GM19043 (cell line): ENCODE measurements at regions not wholly inside any gene's neighbourhood (a gene's known extent, or its start where the extent isn't known, plus 50 kb on each side); places are given as distances from the start of the nearest gene placed in this dataset.

ENCODE experiments used
- ATAC-seq: cut with Tn5 transposase; IDR thresholded peaks from one replicate; pipeline ENCODE4 v1.9.1; 2021; ENCODE audit warnings: low read depth; ENCODE audit not compliant: unreplicated experiment

- no peak for ATAC-seq
Observed at GRCh38 chr1:208921259-208921658, 662.3 kb upstream of the CAMK1G start.

- ATAC-seq, result no peak
Observed at GRCh38 chr1:208923456-208923855, 660.1 kb upstream of the CAMK1G start.

DNA sequence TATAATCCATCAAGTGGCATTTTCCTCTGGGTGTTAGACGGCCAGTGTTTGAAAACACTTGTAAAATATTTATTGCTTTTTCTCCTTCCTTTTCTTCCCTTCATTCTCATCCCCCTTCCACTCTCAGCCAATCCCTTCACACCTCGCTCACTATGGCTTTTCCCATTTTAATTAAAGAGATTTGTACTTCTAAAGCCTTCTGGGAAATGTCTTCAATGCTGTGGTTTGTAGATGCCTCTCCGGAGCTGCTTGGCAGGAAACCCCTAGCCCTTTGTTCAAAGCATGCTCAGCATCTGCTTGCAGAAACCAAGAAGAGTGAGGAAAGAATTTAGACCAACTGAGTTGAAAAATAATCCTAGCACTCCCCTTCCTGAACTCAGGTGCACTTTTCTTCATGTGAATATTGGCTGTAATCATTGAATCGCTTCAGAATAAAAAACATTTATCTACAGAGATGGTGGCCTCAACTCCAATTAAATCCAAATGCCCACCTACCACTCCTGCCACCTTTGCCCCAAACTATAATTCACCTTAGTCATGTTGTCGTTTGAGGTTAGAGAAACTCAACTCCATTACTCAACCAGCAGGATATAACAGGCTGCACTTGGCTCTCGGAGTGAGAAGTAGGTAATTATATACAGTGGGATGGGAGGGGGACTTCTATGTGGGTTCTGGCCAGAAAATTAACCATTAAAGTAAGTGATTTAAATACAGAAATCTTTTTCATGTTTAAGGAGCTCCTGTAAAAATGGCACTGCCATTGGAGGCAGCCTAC lies 659.4 kb upstream of the CAMK1G start:
- ATAC-seq, result no peak

GRCh38 chr1:208924928-208925327 lies 658.6 kb upstream of the CAMK1G start:
- no peak for ATAC-seq

- no peak for ATAC-seq
Observed at GRCh38 chr1:208928349-208929010, 655.0 kb upstream of the CAMK1G start.

- ATAC-seq, result no peak
Observed at GRCh38 chr1:208929575-208929974, 653.9 kb upstream of the CAMK1G start.

- ATAC-seq, result no peak
Observed at GRCh38 chr1:208931936-208932335, 651.6 kb upstream of the CAMK1G start.

GRCh38 chr1:208933984-208934525 lies 649.5 kb upstream of the CAMK1G start:
- ATAC-seq, result no peak

DNA sequence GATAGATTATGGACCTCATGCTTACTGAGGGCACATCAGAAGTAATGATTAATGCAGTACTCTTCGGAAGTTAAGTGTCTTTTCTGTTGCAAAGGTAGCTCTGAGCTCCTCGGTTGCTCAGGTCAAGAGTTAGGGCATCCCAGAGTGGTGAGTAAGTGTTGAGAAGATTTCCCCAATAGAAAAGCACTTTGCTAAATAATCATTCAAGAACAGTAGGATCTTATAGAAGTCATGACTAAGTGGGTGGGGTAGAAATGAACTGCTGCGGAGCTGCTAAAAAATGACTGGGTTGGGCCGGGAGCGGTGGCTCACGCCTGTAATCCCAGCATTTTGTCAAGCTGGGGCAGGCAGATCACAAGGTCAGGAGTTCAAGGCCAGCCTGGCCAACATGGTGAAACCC lies 648.6 kb upstream of the CAMK1G start:
- ATAC-seq, result no peak

GRCh38 chr1:208935517-208936187 lies 647.9 kb upstream of the CAMK1G start:
- no peak for ATAC-seq

DNA sequence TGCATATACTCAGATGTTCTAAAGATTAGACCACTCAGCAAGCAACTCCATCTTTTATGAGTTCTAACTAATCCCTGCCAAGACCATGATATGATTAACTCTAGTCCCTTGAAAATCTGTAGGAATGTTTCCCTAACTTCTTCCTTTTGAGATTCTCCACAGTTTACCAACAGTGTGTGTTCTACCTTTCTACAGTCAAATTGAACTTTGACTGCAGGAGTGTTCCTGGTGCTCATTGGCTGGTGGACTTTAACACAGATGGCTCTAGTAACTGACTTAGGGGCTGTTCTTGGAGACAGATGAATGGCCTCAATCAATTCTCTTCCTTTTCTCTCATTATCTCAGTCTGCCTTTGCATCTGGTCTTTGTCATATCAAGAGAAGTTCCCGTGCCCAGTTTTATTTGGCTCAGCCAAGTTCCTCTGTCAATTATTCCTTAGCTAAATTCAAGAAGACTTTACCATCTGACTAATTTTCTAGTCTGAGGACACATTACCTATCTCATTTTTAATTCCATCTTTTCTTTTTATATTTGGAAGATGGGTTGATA lies 643.9 kb upstream of the CAMK1G start:
- no peak for ATAC-seq

- ATAC-seq, result no peak
Observed at GRCh38 chr1:208942394-208943130, 641.0 kb upstream of the CAMK1G start.

DNA sequence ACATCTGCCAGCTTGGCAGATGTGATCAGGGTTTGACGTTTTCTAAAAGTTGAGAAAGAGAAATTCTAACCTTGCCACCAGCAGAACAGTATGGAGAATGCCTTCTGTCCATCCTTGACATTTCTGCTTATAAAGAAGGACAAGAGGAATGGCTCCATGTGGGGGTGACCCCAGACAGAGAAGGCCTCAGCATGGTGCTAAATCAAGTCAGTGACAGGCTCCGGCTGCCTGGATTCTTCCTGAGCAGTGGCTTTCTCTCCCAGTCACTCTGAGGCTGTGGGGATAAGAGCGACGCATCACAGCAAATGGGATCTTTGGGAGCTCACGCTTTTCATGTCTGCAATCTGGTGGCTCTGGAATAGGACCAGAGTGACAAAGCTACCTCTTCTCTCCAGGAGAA lies 640.2 kb upstream of the CAMK1G start:
- no peak for ATAC-seq

DNA sequence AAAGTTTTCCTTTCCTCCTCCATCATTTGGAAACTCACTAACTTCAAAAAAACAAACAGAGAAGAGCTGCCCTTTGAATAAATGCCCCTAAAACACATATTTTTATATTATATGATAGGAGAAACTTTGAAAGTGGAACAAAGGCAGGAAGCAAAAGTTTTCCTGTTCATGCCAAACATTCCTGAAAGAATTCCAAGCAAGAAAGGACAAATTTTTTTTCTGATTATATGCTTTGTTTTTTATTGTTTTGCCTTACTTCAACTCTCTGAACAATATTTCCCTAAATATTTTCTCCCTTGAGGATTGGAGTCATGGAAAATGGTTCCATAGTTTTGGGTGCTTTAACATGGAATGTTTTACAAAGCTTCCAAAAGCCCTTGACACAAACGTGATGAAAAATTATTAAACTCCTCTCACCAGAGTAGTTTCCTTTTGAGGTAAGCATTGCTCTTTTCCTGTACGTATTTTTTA lies 638.5 kb upstream of the CAMK1G start:
- no peak for ATAC-seq

GRCh38 chr1:208950206-208950605 lies 633.3 kb upstream of the CAMK1G start:
- ATAC-seq, result no peak

DNA sequence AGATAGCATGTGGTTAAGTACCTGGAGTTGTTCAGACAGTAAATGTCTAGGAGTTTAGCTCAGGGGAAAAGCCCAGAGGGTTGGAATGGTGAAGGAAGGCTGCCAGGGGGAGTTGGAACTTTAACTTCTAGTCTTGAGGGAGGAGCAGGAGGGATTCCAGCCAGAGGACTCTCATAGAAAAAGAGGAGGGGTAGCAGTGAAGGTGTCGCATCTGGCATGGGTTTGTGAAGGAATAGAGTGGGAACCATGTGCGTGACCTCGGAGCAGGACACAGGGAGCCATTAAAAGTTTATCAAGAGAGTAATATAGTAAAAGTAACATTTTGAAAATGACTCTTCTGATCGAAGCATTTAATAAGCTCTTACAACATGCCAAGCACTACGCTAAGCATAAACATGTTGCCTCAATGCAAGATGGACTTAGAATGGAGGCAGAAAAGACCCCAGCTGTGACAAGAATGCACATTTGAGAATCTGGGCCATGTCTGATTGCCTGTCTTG lies 632.4 kb upstream of the CAMK1G start:
- ATAC-seq, result no peak

GRCh38 chr1:208951908-208952307 lies 631.6 kb upstream of the CAMK1G start:
- no peak for ATAC-seq

DNA sequence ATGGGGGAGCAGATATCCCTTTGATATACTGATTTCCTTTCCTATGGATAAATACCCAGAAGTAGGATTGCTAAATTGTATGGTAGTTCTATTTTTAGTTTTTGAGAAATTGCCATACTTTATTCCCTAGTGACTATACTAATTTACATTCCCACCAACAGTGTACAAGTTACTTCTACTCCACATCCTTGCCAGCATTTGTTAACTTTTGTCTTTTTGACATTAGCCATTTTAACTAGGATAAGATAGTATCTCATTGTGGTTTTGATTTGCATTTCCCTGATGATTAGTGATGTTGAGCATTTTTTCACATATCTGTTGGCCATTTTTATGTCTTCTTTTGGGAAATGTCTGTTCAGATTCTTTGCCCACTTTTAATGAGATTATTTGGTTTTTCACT lies 620.6 kb upstream of the CAMK1G start:
- ATAC-seq, result no peak

- ATAC-seq, result no peak
Observed at GRCh38 chr1:208965351-208965750, 618.2 kb upstream of the CAMK1G start.

DNA sequence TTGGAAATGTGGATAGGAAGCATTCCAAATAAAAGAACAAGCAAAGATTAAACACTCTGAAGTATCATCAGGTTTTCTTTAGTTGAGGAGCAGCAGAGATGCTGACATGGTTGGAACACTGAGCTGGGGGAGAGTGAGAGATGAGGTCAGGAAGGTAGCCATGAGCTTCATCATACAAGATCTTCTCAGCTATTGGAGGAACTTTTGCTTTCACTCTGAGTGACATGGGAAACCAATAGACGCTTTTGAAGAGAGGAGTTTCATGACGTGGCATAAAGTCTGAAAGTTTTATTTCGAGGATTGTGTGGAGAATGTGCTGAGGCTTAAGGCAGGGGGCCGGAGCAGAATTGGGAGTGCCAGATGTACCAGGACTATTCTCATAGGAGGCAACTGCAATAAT lies 616.2 kb upstream of the CAMK1G start:
- ATAC-seq, result no peak
